HL-60 (cell line): ENCODE measurements at regions not wholly inside any gene's neighbourhood (a gene's known extent, or its start where the extent isn't known, plus 50 kb on each side); places are given as distances from the start of the nearest gene placed in this dataset.

Experiments used
- DNase-seq, 2 experiments: peaks; one replicate each; pipeline ENCODE4 v3.0.0-alpha.2; 2010 to 2020; ENCODE audit warnings: low read depth in 1 of 2, low spot score in 1 of 2
- H3K27ac ChIP-seq: fragments of 250-450 bp; sonication (Bioruptor Pico); replicated peaks from 2 replicates; pipeline ENCODE4 v1.5.1; 2020; ENCODE audit warnings: mild to moderate bottlenecking, moderate library complexity
- H3K27me3 ChIP-seq: fragments of 250-450 bp; sonication (Bioruptor Pico); 2 replicates; pipeline ENCODE4 v1.5.1; 2021; ENCODE audit warnings: mild to moderate bottlenecking, moderate library complexity; ENCODE audit not compliant: insufficient read depth, poor library complexity, severe bottlenecking
- H3K4me3 ChIP-seq: replicated peaks from 2 replicates; pipeline ENCODE4 v1.5.1; 2011; ENCODE audit warnings: mild to moderate bottlenecking, control low read depth, low read length; ENCODE audit not compliant: insufficient read depth
- GABPA ChIP-seq: IDR thresholded peaks from 2 replicates; pipeline ENCODE4 v1.6.1; 2012; ENCODE audit warnings: low read depth
- POLR2AphosphoS5 ChIP-seq: IDR thresholded peaks from 2 replicates; pipeline ENCODE4 v1.6.1; 2012; ENCODE audit warnings: low read depth
- SPI1 ChIP-seq: IDR thresholded peaks from 2 replicates; pipeline ENCODE4 v1.6.1; 2012; ENCODE audit warnings: low read depth, mild to moderate bottlenecking, borderline replicate concordance
- TF ChIP-seq, protein P1 (sequence below): IDR thresholded peaks from one replicate; pipeline ENCODE4 v1.5.1; 2011; ENCODE audit warnings: low read length, control low read depth, inconsistent platforms; ENCODE audit not compliant: insufficient read depth
- TF ChIP-seq, protein P2 (sequence below): IDR thresholded peaks from 2 replicates; pipeline ENCODE4 v1.6.1; 2012; ENCODE audit warnings: low read depth; ENCODE audit not compliant: insufficient replicate concordance

DNA sequence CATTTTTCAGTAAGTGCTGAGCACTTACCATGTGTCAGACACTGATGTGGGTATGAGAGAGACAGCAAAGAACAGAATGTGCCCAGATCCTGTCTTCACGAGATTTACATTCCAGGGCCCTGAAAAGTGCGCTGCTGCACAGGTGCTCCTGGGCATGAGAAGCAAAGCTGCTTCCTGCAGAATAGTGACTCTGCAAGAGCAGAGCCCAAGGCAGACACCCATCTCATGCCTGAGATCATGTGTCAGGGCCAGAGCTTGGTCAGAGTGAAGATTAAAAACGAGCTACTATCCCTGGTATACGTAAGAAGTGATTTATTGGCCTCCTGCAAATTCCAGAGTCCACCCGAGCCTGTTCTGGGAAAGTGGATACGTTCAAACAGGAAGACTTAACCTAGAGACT, 824.4 kb downstream of the GRID1 start:
- no peak overlapping the region for H3K27ac ChIP-seq
- DNase-seq, result no peak
- H3K4me3 ChIP-seq, result no peak overlapping the region
- TF ChIP-seq, protein P1, sequence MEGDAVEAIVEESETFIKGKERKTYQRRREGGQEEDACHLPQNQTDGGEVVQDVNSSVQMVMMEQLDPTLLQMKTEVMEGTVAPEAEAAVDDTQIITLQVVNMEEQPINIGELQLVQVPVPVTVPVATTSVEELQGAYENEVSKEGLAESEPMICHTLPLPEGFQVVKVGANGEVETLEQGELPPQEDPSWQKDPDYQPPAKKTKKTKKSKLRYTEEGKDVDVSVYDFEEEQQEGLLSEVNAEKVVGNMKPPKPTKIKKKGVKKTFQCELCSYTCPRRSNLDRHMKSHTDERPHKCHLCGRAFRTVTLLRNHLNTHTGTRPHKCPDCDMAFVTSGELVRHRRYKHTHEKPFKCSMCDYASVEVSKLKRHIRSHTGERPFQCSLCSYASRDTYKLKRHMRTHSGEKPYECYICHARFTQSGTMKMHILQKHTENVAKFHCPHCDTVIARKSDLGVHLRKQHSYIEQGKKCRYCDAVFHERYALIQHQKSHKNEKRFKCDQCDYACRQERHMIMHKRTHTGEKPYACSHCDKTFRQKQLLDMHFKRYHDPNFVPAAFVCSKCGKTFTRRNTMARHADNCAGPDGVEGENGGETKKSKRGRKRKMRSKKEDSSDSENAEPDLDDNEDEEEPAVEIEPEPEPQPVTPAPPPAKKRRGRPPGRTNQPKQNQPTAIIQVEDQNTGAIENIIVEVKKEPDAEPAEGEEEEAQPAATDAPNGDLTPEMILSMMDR, result no peak
- TF ChIP-seq POLR2AphosphoS5 (no peak), GABPA (no peak), SPI1 (no peak)
- TF ChIP-seq, protein P2, sequence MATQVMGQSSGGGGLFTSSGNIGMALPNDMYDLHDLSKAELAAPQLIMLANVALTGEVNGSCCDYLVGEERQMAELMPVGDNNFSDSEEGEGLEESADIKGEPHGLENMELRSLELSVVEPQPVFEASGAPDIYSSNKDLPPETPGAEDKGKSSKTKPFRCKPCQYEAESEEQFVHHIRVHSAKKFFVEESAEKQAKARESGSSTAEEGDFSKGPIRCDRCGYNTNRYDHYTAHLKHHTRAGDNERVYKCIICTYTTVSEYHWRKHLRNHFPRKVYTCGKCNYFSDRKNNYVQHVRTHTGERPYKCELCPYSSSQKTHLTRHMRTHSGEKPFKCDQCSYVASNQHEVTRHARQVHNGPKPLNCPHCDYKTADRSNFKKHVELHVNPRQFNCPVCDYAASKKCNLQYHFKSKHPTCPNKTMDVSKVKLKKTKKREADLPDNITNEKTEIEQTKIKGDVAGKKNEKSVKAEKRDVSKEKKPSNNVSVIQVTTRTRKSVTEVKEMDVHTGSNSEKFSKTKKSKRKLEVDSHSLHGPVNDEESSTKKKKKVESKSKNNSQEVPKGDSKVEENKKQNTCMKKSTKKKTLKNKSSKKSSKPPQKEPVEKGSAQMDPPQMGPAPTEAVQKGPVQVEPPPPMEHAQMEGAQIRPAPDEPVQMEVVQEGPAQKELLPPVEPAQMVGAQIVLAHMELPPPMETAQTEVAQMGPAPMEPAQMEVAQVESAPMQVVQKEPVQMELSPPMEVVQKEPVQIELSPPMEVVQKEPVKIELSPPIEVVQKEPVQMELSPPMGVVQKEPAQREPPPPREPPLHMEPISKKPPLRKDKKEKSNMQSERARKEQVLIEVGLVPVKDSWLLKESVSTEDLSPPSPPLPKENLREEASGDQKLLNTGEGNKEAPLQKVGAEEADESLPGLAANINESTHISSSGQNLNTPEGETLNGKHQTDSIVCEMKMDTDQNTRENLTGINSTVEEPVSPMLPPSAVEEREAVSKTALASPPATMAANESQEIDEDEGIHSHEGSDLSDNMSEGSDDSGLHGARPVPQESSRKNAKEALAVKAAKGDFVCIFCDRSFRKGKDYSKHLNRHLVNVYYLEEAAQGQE, result no peak
- H3K27me3 ChIP-seq, result no peaks in the 10 kb centered on the region

DNA sequence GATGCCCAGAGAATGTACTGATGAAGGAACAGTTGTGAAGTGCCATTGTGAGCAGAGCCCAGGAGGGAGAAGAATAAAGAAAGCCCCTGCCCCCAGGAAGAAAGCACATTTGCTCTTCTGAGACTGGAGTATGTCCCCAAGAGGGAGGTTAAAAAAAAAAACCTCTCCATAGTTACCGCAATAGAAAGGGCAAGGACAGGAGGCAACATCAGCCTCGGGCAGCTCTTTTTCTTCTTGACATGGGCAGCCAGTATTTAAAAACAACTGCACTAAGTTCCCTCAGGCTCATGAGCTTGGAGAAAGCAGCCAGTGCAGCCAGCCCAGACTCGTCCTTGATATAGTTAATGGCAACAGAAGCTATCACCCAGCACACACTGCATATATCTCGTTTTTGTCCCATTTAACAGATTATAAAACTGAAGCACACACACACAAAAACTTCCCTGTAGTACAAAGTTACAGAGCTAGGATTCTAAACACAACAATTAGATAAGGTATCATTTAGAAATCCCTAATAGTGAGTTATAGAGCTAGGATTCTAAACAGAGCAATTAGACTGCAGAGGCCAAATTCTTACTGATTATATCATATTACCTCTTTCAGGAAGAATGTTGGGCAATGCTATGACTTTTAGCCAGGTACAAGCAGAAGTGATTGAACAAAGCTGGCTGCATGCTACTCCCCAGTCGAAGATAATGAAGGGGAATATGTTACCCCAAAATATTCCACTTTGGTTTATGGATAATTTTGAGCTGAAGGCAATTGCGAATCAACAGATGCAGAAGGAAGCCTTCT, 823.5 kb downstream of the GRID1 start:
- no peak for DNase-seq
- H3K27me3 ChIP-seq, result no peaks in the 10 kb centered on the region
- no peak overlapping the region for H3K27ac ChIP-seq
- H3K4me3 ChIP-seq, result no peak overlapping the region
- TF ChIP-seq SPI1 (no peak), POLR2AphosphoS5 (no peak), GABPA (no peak)
- TF ChIP-seq, protein P1, result no peak
- TF ChIP-seq, protein P2, result no peak

DNA sequence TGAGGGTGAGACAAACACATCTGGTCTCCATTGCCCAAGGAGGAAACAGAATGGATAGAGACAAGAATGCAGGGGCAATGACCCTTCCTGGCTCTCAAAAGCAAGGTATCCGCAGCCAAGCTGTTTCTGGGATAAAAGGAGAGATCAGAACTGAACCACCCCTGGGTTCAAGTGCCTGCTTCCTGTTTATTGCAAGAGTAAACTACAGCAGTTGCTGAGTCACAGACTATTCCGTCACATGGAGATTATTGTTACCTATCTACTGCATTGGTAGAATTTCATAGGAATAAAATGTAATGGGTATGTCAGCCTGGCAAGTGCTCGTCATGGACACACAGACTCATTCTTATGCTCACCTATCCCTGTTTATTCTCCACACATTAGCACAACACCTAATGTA, 821.6 kb downstream of the GRID1 start:
- Histone ChIP-seq H3K27me3 (no peaks in the 10 kb centered on the region), H3K4me3 (no peak overlapping the region), H3K27ac (no peak overlapping the region)
- no peak for DNase-seq
- no peak for TF ChIP-seq GABPA
- no peak for TF ChIP-seq POLR2AphosphoS5
- TF ChIP-seq, protein P1, result no peak
- TF ChIP-seq SPI1, result no peak
- TF ChIP-seq, protein P2, result no peak
